K562 (cell line): ENCODE measurements at regions not wholly inside any gene's neighbourhood (a gene's known extent, or its start where the extent isn't known, plus 50 kb on each side); places are given as distances from the start of the nearest gene placed in this dataset.

Experiments used
- BCOR ChIP-seq: fragments of 450-650 bp; IDR thresholded peaks from 2 replicates; pipeline ENCODE4 v1.6.1; 2016
- CBX3 ChIP-seq, 2 experiments: IDR thresholded peaks; 1 replicate in 1 of 2; 2 replicates in 1 of 2; pipeline ENCODE4 v1.6.1; 2012; ENCODE audit warnings: inconsistent platforms in 2 of 2, low read length in 2 of 2, borderline replicate concordance in 1 of 2, control low read depth in 1 of 2
- EP300 ChIP-seq: IDR thresholded peaks from 2 replicates; pipeline ENCODE4 v1.6.1; 2012; ENCODE audit warnings: low read length, improper control_type of control experiment
- HCFC1 ChIP-seq: IDR thresholded peaks from 2 replicates; pipeline ENCODE4 v1.6.1; 2012; ENCODE audit warnings: low read depth, low read length, improper control_type of control experiment
- PHF8 ChIP-seq: fragments of 200-600 bp; sonication (generic); IDR thresholded peaks from 2 replicates; pipeline ENCODE4 v1.6.1; 2012; ENCODE audit warnings: mixed run types, mild to moderate bottlenecking, inconsistent platforms, low read length, moderate library complexity, borderline replicate concordance
- SP1 ChIP-seq: sonication (generic); formaldehyde crosslinking; IDR thresholded peaks from 2 replicates; pipeline ENCODE4 v1.8.1; 2022; ENCODE audit warnings: mild to moderate bottlenecking, missing genetic modification reagents
- ZNF76 ChIP-seq: fragments of 250-450 bp; sonication (Bioruptor Pico); IDR thresholded peaks from 2 replicates; pipeline ENCODE4 v1.4.0; 2020; ENCODE audit warnings: mild to moderate bottlenecking, moderate library complexity, borderline replicate concordance

DNA sequence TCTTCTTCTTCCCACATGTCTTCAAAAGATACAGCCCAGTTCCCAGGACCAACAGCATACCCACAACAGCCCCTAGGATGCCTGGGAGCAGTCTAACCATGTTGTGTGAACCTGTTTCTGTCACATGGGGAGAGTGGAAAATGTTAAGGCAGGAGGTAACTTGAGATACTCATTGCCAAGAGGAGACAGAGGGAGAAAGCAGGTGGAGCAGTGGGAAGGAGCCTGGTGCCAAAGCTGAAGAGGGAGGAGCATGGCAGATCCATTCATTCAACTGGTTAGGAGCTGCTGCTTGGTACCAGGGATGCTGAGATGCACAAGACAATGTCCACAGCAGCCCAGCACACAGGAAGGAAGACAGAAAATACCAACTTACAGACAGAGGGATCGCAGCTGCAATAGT, 149.8 kb upstream of the ETV3 start:
- TF ChIP-seq PHF8 (no peak), SP1 (CRISPR knock-in tag) (no peak), EP300 (no peak), ZNF76 (CRISPR knock-in tag) (no peak), HCFC1 (no peak), CBX3 (IDR thresholded peaks at IDR 0.05; ENCODE audit: borderline replicate concordance in 1 of 2, low read length in 2 of 2) (no peak), BCOR (no peak)
